AG04449 (cell line): ENCODE measurements at regions not wholly inside any gene's neighbourhood (a gene's known extent, or its start where the extent isn't known, plus 50 kb on each side); places are given as distances from the start of the nearest gene placed in this dataset.

Source experiments
- CTCF ChIA-PET: fragments of 350-600 bp; formaldehyde crosslinking; extraction: SDS; loops from one replicate; lab custom pipeline; 2021; ENCODE audit warnings: antibody characterized with exemption; lab: Yijun Ruan, JAX
- POLR2A ChIA-PET: fragments of 400-600, 350-600 bp; formaldehyde crosslinking; extraction: SDS; loops from one replicate; lab custom pipeline; 2020; ENCODE audit warnings: antibody characterized with exemption, inconsistent platforms; lab: Yijun Ruan, JAX
- DNase-seq: peaks from one replicate; pipeline ENCODE4 v3.0.0-alpha.2; 2010; ENCODE audit warnings: low read depth, low spot score
- H3K4me3 ChIP-seq: 2 replicates; pipeline ENCODE4 v1.5.1; 2011; ENCODE audit warnings: low read depth, mild to moderate bottlenecking, control low read depth, low read length
- TF ChIP-seq, protein P1 (sequence below): IDR thresholded peaks from one replicate; pipeline ENCODE4 v1.5.1; 2011; ENCODE audit warnings: mild to moderate bottlenecking, moderate library complexity, low read length, control low read depth, inconsistent platforms; ENCODE audit not compliant: insufficient read depth; ENCODE audit errors: missing control alignments

GRCh38 chr18:10051877-10052631 is 138.2 kb downstream of the VAPA start:
- no peak for DNase-seq
- ChIA-PET POLR2A (interaction anchor here (0.7 kb wide), 1 partner anchor 11 kb away, joined by 4 read pairs; no protein-coding TSS in a partner anchor), CTCF (interaction anchor here (0.9 kb wide), 1 partner anchor 16 kb away, joined by 4 read pairs; no protein-coding TSS in a partner anchor)
- H3K4me3 ChIP-seq, result no peak overlapping the region
- TF ChIP-seq, protein P1, sequence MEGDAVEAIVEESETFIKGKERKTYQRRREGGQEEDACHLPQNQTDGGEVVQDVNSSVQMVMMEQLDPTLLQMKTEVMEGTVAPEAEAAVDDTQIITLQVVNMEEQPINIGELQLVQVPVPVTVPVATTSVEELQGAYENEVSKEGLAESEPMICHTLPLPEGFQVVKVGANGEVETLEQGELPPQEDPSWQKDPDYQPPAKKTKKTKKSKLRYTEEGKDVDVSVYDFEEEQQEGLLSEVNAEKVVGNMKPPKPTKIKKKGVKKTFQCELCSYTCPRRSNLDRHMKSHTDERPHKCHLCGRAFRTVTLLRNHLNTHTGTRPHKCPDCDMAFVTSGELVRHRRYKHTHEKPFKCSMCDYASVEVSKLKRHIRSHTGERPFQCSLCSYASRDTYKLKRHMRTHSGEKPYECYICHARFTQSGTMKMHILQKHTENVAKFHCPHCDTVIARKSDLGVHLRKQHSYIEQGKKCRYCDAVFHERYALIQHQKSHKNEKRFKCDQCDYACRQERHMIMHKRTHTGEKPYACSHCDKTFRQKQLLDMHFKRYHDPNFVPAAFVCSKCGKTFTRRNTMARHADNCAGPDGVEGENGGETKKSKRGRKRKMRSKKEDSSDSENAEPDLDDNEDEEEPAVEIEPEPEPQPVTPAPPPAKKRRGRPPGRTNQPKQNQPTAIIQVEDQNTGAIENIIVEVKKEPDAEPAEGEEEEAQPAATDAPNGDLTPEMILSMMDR, result no peak

- CTCF ChIA-PET, result no interaction called here
- no peak for DNase-seq
- H3K4me3 ChIP-seq, result no peak overlapping the region
- TF ChIP-seq, protein P1, result no peak
- POLR2A ChIA-PET, result interaction anchor here (0.7 kb wide), 1 partner anchor 11 kb away, joined by 4 read pairs; no protein-coding TSS in a partner anchor
Measured at GRCh38 chr18:10052871-10053270, 139.1 kb downstream of the VAPA start.

- no peak overlapping the region for H3K4me3 ChIP-seq
- DNase-seq, result no peak
- ChIA-PET CTCF (no interaction called here), POLR2A (no interaction called here)
- TF ChIP-seq, protein P1, result no peak
Measured at GRCh38 chr18:10053861-10054260, 140.0 kb downstream of the VAPA start.

GRCh38 chr18:10054366-10054765 is 140.6 kb downstream of the VAPA start:
- CTCF ChIA-PET, result no interaction called here
- no peak for DNase-seq
- no peak overlapping the region for H3K4me3 ChIP-seq
- TF ChIP-seq, protein P1, result no peak
- POLR2A ChIA-PET, result no interaction called here

DNA sequence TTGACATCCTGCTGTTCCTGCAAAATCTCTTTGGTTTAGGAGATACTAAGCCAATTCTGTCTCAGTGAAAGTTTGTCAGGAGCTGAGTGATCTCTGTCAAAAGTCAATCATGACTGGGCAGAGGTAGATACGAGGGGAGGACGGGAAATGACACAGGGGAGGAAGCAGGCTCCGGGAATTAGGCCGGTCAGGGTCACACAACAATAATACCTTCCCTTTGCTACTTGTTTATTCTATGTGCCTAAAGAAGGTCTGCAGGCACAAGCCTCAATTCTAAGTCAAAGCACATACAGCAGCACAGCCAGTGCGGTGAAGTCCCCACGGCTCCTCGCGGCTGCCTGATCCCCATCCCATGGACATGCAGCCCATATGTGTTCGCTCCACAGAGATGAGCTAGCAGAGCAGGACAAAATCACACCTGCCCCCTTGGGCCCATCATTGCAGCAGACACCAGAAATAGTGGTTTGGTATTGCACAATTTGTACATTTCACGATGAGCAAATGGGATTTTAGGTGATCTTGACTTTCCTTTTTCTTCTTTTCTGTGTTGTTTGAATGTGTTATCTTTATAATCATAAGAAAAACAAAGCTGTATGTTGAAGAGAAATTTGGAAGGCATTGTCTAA is 141.4 kb downstream of the VAPA start:
- H3K4me3 ChIP-seq, result no peak overlapping the region
- TF ChIP-seq, protein P1, result no peak
- CTCF ChIA-PET, result interaction anchor here (0.9 kb wide), 2 partner anchors 8 to 23 kb away, joined by 3 read pairs; no protein-coding TSS in a partner anchor
- POLR2A ChIA-PET, result interaction anchor here (0.6 kb wide), 1 partner anchor 88 kb away, joined by 3 read pairs; no protein-coding TSS in a partner anchor
- DNase-seq, result no peak

GRCh38 chr18:10056506-10056905 is 142.7 kb downstream of the VAPA start:
- DNase-seq, result no peak
- H3K4me3 ChIP-seq, result no peak overlapping the region
- TF ChIP-seq, protein P1, result no peak
- ChIA-PET POLR2A (no interaction called here), CTCF (no interaction called here)
